WTC11 (cell line): ENCODE measurements at regions not wholly inside any gene's neighbourhood (a gene's known extent, or its start where the extent isn't known, plus 50 kb on each side); places are given as distances from the start of the nearest gene placed in this dataset.

Source experiments
- ATAC-seq: fragments of 200-7000 bp; cut with Tn5 transposase; 2 replicates; pipeline ENCODE4 v1.10.0; 2021; ENCODE audit warnings: mild to moderate bottlenecking, moderate library complexity
- CTCF ChIA-PET: fragments of 300-600 bp; sonication (Branson Sonifier 250); formaldehyde crosslinking; loops from one replicate; lab custom pipeline; 2021; ENCODE audit warnings: antibody characterized with exemption; lab: Charles Lee
- POLR2A ChIA-PET: fragments of 350-600 bp; sonication (Branson Sonifier 250); formaldehyde crosslinking; loops from one replicate; lab custom pipeline; 2021; ENCODE audit warnings: antibody characterized with exemption; lab: Charles Lee
- DNase-seq: peaks from one replicate; pipeline ENCODE4 v3.0.0; 2021; ENCODE audit warnings: low spot score
- H3K27ac Mint-ChIP-seq: 2 replicates; pipeline ENCODE4 v1.8.0; 2021; ENCODE audit warnings: mixed read lengths
- H3K27me3 Mint-ChIP-seq: 2 replicates; pipeline ENCODE4 v1.8.0; 2021; ENCODE audit warnings: low read depth, mild to moderate bottlenecking, moderate library complexity, mixed read lengths
- H3K36me3 Mint-ChIP-seq: 2 replicates; pipeline ENCODE4 v1.8.0; 2021; ENCODE audit warnings: mixed read lengths
- H3K4me1 Mint-ChIP-seq: 2 replicates; pipeline ENCODE4 v1.8.0; 2022; ENCODE audit warnings: mixed read lengths
- H3K4me3 Mint-ChIP-seq: 2 replicates; pipeline ENCODE4 v1.8.0; 2021; ENCODE audit warnings: mild to moderate bottlenecking, moderate library complexity, mixed read lengths
- H3K9me3 Mint-ChIP-seq: 2 replicates; pipeline ENCODE4 v1.8.0; 2021; ENCODE audit warnings: mixed read lengths
- AFF4 ChIP-seq: sonication (generic); formaldehyde crosslinking; IDR thresholded peaks from 2 replicates; pipeline ENCODE4 v1.8.1; 2023; ENCODE audit warnings: mild to moderate bottlenecking, missing genetic modification reagents, borderline replicate concordance
- ATF2 ChIP-seq: sonication (generic); formaldehyde crosslinking; IDR thresholded peaks from 2 replicates; pipeline ENCODE4 v1.8.1; 2022; ENCODE audit warnings: low read depth, missing genetic modification reagents, borderline replicate concordance
- CREB1 ChIP-seq: sonication (generic); formaldehyde crosslinking; IDR thresholded peaks from 2 replicates; pipeline ENCODE4 v1.8.0; 2023; ENCODE audit warnings: mild to moderate bottlenecking, missing genetic modification reagents
- E2F4 ChIP-seq: sonication (generic); formaldehyde crosslinking; IDR thresholded peaks from 2 replicates; pipeline ENCODE4 v1.8.1; 2022; ENCODE audit warnings: low read depth, mild to moderate bottlenecking, moderate library complexity, missing genetic modification reagents, borderline replicate concordance
- GABPB1 ChIP-seq: sonication (generic); formaldehyde crosslinking; IDR thresholded peaks from 2 replicates; pipeline ENCODE4 v1.8.1; 2023; ENCODE audit warnings: mild to moderate bottlenecking, missing genetic modification reagents
- IRF1 ChIP-seq: sonication (generic); formaldehyde crosslinking; IDR thresholded peaks from 2 replicates; pipeline ENCODE4 v1.8.0; 2023; ENCODE audit warnings: missing genetic modification reagents
- NR3C1 ChIP-seq: sonication (generic); formaldehyde crosslinking; conservative IDR thresholded peaks from 2 replicates; pipeline ENCODE4 v1.8.1; 2023; ENCODE audit warnings: low read depth, mild to moderate bottlenecking, missing genetic modification reagents
- USF1 ChIP-seq: sonication (generic); formaldehyde crosslinking; IDR thresholded peaks from 2 replicates; pipeline ENCODE4 v1.8.0; 2022; ENCODE audit warnings: mild to moderate bottlenecking, missing genetic modification reagents
- USF2 ChIP-seq: sonication (generic); formaldehyde crosslinking; IDR thresholded peaks from 2 replicates; pipeline ENCODE4 v1.8.1; 2023; ENCODE audit warnings: mild to moderate bottlenecking, missing genetic modification reagents, moderate library complexity
- ZBTB21 ChIP-seq: sonication (generic); formaldehyde crosslinking; IDR thresholded peaks from 2 replicates; pipeline ENCODE4 v1.8.1; 2023; ENCODE audit warnings: mild to moderate bottlenecking, missing genetic modification reagents, borderline replicate concordance
- ZBTB43 ChIP-seq: sonication (generic); formaldehyde crosslinking; IDR thresholded peaks from 2 replicates; pipeline ENCODE4 v1.8.1; 2023; ENCODE audit warnings: mild to moderate bottlenecking, missing genetic modification reagents
- ZNF281 ChIP-seq: sonication (generic); formaldehyde crosslinking; IDR thresholded peaks from 2 replicates; pipeline ENCODE4 v1.8.0; 2023; ENCODE audit warnings: mild to moderate bottlenecking, missing genetic modification reagents
- ZNF512 ChIP-seq: sonication (generic); formaldehyde crosslinking; IDR thresholded peaks from 2 replicates; pipeline ENCODE4 v1.8.1; 2022; ENCODE audit warnings: missing genetic modification reagents, borderline replicate concordance
- ZSCAN18 ChIP-seq: fragments of 250-450 bp; sonication (Bioruptor Pico); IDR thresholded peaks from 2 replicates; pipeline ENCODE4 v2.1.2; 2022; ENCODE audit warnings: mild to moderate bottlenecking, moderate library complexity

GRCh38 chr12:13336216-13336615 lies 139.7 kb downstream of the EMP1 start (continued):
- TF ChIP-seq AFF4 (CRISPR knock-in tag) (no peak), E2F4 (CRISPR knock-in tag) (no peak), ZNF512 (CRISPR knock-in tag) (no peak), CREB1 (CRISPR knock-in tag) (no peak), ZNF281 (no peak), IRF1 (no peak), GABPB1 (CRISPR knock-in tag) (no peak), USF2 (CRISPR knock-in tag) (no peak), ATF2 (CRISPR knock-in tag) (no peak), ZBTB21 (CRISPR knock-in tag) (no peak)

- ChIA-PET CTCF (no interaction called here), POLR2A (interaction anchor here (0.7 kb wide), 1 partner anchor 93 kb away, joined by 3 read pairs; no protein-coding TSS in a partner anchor)
- Mint-ChIP-seq H3K4me3 (no peak overlapping the region), H3K4me1 (no peaks in the 10 kb centered on the region), H3K36me3 (peaks cover 12% of the 10 kb centered on the region), H3K27me3 (no peaks in the 10 kb centered on the region), H3K9me3 (peaks cover 28% of the 10 kb centered on the region), H3K27ac (no peak overlapping the region)
- DNase-seq: no peak
- no peak for ATAC-seq
- TF ChIP-seq USF1 (CRISPR knock-in tag): no peak
- TF ChIP-seq ZBTB21 (CRISPR knock-in tag): no peak
- no peak for TF ChIP-seq NR3C1
- TF ChIP-seq ZSCAN18 (CRISPR knock-in tag): no peak
- no peak for TF ChIP-seq ZBTB43 (CRISPR knock-in tag)
These were observed 132.0 kb downstream of the EMP1 start for GRCh38 chr12:13328535-13328934.
